Muscle of leg (tissue), 3 donors: ENCODE measurements at regions not wholly inside any gene's neighbourhood (a gene's known extent, or its start where the extent isn't known, plus 50 kb on each side); places are given as distances from the start of the nearest gene placed in this dataset.

Experiments used
- DNase-seq: peaks from one replicate; pipeline ENCODE4 v3.0.0; 2013
- H3K27ac ChIP-seq: one replicate; pipeline ENCODE4 v1.5.1; 2013; ENCODE audit warnings: mild to moderate bottlenecking, low read length, control low read depth
- H3K27me3 ChIP-seq: one replicate; pipeline ENCODE4 v1.6.1; 2013; ENCODE audit warnings: low read length; ENCODE audit not compliant: control insufficient read depth, insufficient read depth
- H3K36me3 ChIP-seq: one replicate; pipeline ENCODE4 v1.6.1; 2013; ENCODE audit warnings: low read length; ENCODE audit not compliant: control insufficient read depth, insufficient read depth
- H3K4me1 ChIP-seq: one replicate; pipeline ENCODE4 v1.6.1; 2013; ENCODE audit warnings: low read length; ENCODE audit not compliant: control insufficient read depth, insufficient read depth
- H3K4me3 ChIP-seq: one replicate; pipeline ENCODE4 v1.5.1; 2013; ENCODE audit warnings: low read length, control low read depth
- H3K9me3 ChIP-seq: replicated peaks from 2 replicates; pipeline ENCODE4 v1.6.1; 2013; ENCODE audit warnings: low read depth, low read length; ENCODE audit not compliant: control insufficient read depth
- WGBS: methylation state at CpG from one replicate; pipeline ENCODE4 v1.1.5; 2013; ENCODE audit warnings: missing lambda C conversion rate; ENCODE audit not compliant: insufficient coverage; 5-methylcytosine and 5-hydroxymethylcytosine counted together

DNA sequence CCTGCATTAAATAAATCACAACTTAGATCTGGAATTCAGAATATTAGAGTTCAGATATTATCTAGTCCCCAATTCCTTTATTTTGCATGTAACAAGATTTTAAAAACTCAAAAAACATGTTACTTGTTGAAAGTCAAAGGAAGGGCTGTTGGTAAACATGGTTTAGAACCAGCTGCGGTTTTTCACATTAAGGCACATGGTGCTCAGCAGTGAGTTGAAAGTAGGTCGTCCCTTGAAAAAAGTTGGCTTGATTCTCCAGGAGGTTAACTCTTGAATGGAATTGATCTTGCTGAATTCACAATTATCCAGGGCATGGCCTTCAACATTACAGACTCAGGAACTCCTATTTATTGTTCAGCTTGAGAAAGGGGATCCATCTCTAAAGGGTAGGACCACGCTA is 277.1 kb upstream of the DUSP10 start:
- WGBS: 80% methylated on average over 1 of the region's 3 CpGs
- Histone ChIP-seq H3K27me3 (no peaks in the 10 kb centered on the region), H3K4me3 (no peak overlapping the region), H3K4me1 (no peaks in the 10 kb centered on the region), H3K27ac (no peak overlapping the region), H3K9me3 (no peaks in the 10 kb centered on the region), H3K36me3 (no peaks in the 10 kb centered on the region)
- no peak for DNase-seq

- no peak for DNase-seq
Observed at GRCh38 chr1:222018041-222018440, 276.2 kb upstream of the DUSP10 start.

DNA sequence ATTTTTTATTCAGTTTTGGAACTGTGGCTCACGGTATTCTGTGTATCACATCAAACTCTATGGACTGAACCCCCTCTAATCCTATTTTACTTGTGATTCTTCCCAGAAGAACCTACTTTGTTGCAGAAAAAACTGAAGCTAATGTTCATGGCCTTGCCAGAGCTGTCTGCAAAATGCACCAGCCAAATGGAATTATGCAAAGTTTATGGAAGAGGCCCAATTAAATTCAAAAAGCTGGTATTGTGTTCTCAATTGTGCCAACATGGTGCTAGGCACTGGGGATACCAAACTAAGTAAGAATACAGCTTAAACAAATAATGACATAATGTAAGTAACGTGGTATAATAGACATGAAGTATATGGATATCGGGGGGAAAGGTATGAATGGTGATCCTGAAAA is 273.8 kb upstream of the DUSP10 start:
- H3K36me3 ChIP-seq: no peaks in the 10 kb centered on the region
- H3K27me3 ChIP-seq: no peaks in the 10 kb centered on the region
- no peak for DNase-seq
- WGBS: 100% methylated on average over 2 of the region's 3 CpGs
- no peaks in the 10 kb centered on the region for H3K4me1 ChIP-seq
- H3K9me3 ChIP-seq: no peaks in the 10 kb centered on the region
- H3K27ac ChIP-seq: no peak overlapping the region
- no peak overlapping the region for H3K4me3 ChIP-seq

More at GRCh38 chr1:222018041-222018440, 276.2 kb upstream of the DUSP10 start:
- Histone ChIP-seq H3K4me1 (no peaks in the 10 kb centered on the region), H3K27me3 (no peaks in the 10 kb centered on the region), H3K27ac (no peak overlapping the region), H3K9me3 (no peaks in the 10 kb centered on the region), H3K36me3 (no peaks in the 10 kb centered on the region), H3K4me3 (no peak overlapping the region)
- 80% methylated on average over 1 of the region's 3 CpGs for WGBS

- 90% methylated on average over 2 of the region's 4 CpGs for WGBS
Observed at GRCh38 chr1:222014001-222014400, 272.1 kb upstream of the DUSP10 start.

DNA sequence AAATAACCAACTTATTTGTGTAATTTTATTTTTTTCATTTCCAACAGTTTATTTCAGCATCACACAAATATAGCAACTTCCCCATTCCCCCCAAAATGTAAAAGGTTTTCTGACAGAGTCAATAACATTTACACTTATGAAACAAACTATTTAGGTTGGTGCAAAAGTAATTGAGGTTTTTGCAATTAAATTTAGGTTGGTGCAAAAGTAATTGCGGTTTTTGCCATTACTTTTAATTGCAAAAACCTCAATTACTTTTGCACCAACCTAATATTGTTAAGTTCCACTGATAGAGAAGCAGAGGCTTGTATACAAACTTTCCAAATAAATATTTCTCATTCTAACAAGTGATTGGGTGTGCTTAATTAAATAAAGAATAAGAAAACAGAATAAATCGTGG is 270.9 kb upstream of the DUSP10 start:
- Histone ChIP-seq H3K4me3 (no peak overlapping the region), H3K9me3 (no peaks in the 10 kb centered on the region), H3K27ac (no peak overlapping the region), H3K36me3 (no peaks in the 10 kb centered on the region), H3K4me1 (no peaks in the 10 kb centered on the region), H3K27me3 (no peaks in the 10 kb centered on the region)
- DNase-seq: no peak
- no CpG with 5 or more reads among the region's 2 CpGs for WGBS

More at GRCh38 chr1:222014001-222014400, 272.1 kb upstream of the DUSP10 start:
- no peak overlapping the region for H3K27ac ChIP-seq
- no peak overlapping the region for H3K4me3 ChIP-seq
- no peaks in the 10 kb centered on the region for H3K4me1 ChIP-seq
- H3K27me3 ChIP-seq: no peaks in the 10 kb centered on the region
- H3K9me3 ChIP-seq: no peaks in the 10 kb centered on the region
- no peaks in the 10 kb centered on the region for H3K36me3 ChIP-seq
- DNase-seq: no peak

GRCh38 chr1:222010306-222010705 is 268.4 kb upstream of the DUSP10 start:
- Histone ChIP-seq H3K9me3 (no peaks in the 10 kb centered on the region), H3K4me3 (no peak overlapping the region), H3K27ac (no peak overlapping the region), H3K4me1 (no peaks in the 10 kb centered on the region), H3K36me3 (no peaks in the 10 kb centered on the region), H3K27me3 (no peaks in the 10 kb centered on the region)
- DNase-seq: no peak
- whole genome bisulfite sequencing: no CpG with 5 or more reads among the region's 1 CpG

DNA sequence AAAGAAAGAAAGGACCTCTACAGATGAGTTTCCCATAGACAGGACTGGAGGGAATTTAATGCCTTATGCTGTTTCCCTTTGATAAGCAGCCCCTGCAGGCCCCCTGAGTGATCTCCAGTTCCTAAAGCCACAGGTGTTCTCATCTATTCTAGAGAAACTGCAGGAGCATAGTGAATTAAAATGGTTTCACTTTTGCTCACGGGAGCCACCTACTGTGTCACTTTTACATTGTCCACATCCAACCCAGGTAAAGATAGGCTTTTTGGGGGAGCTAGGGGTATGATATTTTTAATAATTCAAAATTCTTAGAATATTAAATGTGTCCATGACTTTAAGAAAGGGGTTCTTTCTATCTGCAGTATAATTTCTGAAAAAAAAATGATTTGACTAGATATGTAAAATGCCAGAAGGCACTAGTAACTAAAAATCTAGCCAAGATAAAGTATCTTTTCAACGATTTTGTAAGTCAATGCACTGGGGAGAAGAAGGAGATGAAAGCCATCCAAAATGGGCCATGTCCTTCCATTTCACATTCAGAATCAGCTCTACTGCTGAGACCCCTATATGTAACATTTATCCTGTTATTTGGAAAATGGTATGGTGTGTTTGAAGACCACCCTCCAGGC is 267.3 kb upstream of the DUSP10 start:
- peak; percentile 26 for DNase-seq
- no CpG with 5 or more reads among the region's 2 CpGs for WGBS

DNA sequence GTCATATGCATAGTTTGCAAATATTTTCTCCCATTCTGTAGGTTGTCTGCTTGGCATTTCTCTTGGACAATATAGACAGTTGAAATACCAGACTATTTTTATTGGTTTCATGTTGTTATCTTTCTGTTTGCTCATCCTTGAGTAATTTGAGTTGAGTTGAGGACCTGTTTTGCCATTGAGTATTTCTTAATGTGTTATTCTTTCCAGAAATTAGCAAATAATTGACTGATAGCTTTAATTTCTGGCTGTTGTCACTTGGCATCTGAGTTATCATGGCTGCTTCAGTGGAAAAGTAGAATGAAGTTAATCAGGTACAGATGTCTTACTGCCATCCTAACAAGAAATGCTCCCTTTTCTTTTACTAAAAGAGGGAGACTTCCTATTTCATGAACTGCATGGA is 264.8 kb upstream of the DUSP10 start:
- DNase-seq: no peak
- no peak overlapping the region for H3K27ac ChIP-seq
- H3K27me3 ChIP-seq: no peaks in the 10 kb centered on the region
- H3K9me3 ChIP-seq: no peaks in the 10 kb centered on the region
- no peaks in the 10 kb centered on the region for H3K36me3 ChIP-seq
- H3K4me3 ChIP-seq: no peak overlapping the region
- no peaks in the 10 kb centered on the region for H3K4me1 ChIP-seq

More for the DNA sequence above, 267.3 kb upstream of the DUSP10 start:
- Histone ChIP-seq H3K4me3 (no peak overlapping the region), H3K27ac (no peak overlapping the region), H3K27me3 (no peaks in the 10 kb centered on the region), H3K36me3 (no peaks in the 10 kb centered on the region), H3K9me3 (no peaks in the 10 kb centered on the region), H3K4me1 (no peaks in the 10 kb centered on the region)

DNA sequence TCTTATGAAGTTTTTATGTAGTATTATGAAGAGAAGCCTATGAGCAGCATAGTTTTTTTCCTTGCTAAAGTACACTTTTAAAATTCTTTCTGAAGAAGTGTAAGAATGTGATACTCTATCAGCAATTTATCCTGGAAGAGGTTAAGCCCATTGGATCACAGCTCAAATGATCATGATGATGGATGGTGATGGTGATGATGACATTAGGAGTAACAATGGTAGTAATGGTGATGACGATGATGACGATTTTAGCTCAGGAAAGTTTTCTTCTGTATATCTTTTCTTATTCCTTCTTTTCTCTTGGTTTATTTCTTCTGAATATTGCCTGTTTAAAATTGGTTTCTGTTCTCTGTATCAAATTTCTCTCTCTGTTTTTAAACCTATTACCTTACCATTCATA is 262.9 kb upstream of the DUSP10 start:
- Histone ChIP-seq H3K4me1 (no peaks in the 10 kb centered on the region), H3K27ac (no peak overlapping the region), H3K4me3 (no peak overlapping the region), H3K9me3 (no peaks in the 10 kb centered on the region), H3K36me3 (no peaks in the 10 kb centered on the region), H3K27me3 (no peaks in the 10 kb centered on the region)
- no CpG with 5 or more reads among the region's 2 CpGs for WGBS
- no peak for DNase-seq

GRCh38 chr1:222004034-222004433 is 262.1 kb upstream of the DUSP10 start:
- Histone ChIP-seq H3K27me3 (no peaks in the 10 kb centered on the region), H3K4me3 (no peak overlapping the region), H3K36me3 (no peaks in the 10 kb centered on the region), H3K4me1 (no peaks in the 10 kb centered on the region), H3K27ac (no peak overlapping the region), H3K9me3 (no peaks in the 10 kb centered on the region)
- no CpG with 5 or more reads among the region's 3 CpGs for WGBS
- DNase-seq: no peak

DNA sequence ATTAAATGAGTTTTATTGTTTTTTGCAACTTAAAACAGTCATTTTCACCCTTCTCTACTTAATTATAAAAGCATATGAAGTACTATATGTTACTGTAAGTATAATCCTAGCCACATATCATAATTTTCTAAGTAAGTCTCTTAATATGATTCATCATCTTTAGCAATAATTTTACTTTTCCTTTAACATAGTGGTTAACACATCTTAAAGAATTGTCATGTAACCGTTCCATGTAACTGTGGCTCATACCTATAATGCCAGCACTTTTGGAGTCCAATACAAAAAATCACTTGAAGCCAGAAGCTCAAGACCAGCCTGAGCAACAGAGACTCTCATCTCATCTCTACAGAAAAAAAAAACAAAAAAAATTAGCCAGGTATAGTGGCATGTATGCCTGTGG is 260.6 kb upstream of the DUSP10 start:
- no peaks in the 10 kb centered on the region for H3K36me3 ChIP-seq
- H3K4me3 ChIP-seq: no peak overlapping the region
- no peaks in the 10 kb centered on the region for H3K27me3 ChIP-seq
- WGBS: no CpG with 5 or more reads among the region's 1 CpG
- DNase-seq: no peak
- H3K27ac ChIP-seq: no peak overlapping the region
- H3K4me1 ChIP-seq: no peaks in the 10 kb centered on the region
- no peaks in the 10 kb centered on the region for H3K9me3 ChIP-seq
